GM19240 (cell line): ENCODE measurements at regions not wholly inside any gene's neighbourhood (a gene's known extent, or its start where the extent isn't known, plus 50 kb on each side); places are given as distances from the start of the nearest gene placed in this dataset.
"Not testable (repeated sequence)": the region's sequence is repeated elsewhere in the genome, so short reads cannot be mapped to it uniquely, and the experiment has no call there.

ENCODE experiments used
- DNase-seq: peaks from one replicate; pipeline ENCODE4 v3.0.0; 2011; ENCODE audit warnings: low spot score; ENCODE audit not compliant: insufficient read length

GRCh38 chr2:66109419-66109818, 325.5 kb upstream of the MEIS1 start:
- no peak for DNase-seq

GRCh38 chr2:66105066-66105753, 329.7 kb upstream of the MEIS1 start:
- DNase-seq: no peak

GRCh38 chr2:66103581-66103980, 331.3 kb upstream of the MEIS1 start:
- DNase-seq: no peak

DNA sequence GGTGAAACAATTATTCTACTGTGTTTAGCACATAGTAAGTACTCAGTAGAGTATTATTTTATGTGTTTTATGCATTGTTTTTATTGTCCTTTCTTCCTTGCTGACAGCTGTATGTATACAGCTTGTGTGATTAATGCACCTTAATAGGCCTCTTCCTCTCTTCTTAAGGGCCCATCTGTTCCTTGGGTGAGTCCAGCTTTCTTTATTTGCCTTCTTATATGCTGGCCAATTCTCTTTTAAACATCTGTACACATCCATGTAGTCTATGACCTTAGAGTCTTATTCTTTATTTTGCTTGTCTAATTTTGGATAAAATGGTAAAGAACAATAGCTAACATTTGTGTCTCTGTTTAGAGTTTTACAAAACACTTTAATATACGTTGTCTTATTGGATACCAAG, 333.7 kb upstream of the MEIS1 start:
- no peak for DNase-seq

DNA sequence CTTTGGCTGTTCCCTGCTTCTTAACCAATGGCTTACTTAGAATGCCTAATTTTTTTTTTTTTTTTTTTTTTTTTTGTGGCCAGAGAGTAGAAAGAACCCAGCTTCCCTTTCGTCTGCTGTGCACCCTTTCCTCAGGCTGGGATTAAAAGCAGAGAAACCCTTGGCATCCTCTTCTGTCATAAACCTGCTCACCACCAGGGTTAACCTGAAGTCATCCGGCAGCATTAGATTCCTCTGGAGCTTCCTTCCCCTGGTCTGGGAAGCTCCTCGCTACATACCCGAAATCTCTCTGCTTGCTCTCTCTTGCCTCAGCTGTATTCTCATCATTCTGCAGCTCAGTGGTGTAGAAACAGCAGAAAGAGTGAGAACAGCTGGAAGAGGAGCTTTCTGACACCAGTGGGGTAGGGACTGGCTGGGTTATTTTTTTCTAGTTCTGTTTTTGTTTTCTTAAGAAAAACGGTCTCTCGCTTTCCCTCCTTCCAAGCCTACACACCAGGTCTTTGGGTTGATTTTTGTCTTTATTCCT, 339.0 kb upstream of the MEIS1 start:
- no peak for DNase-seq

- DNase-seq: not testable (repeated sequence)
Measured at GRCh38 chr2:66094689-66095088, 340.2 kb upstream of the MEIS1 start.

GRCh38 chr2:66093371-66093770, 341.6 kb upstream of the MEIS1 start:
- DNase-seq: no peak

- no peak for DNase-seq
Measured at GRCh38 chr2:66084948-66085590, 349.9 kb upstream of the MEIS1 start.

DNA sequence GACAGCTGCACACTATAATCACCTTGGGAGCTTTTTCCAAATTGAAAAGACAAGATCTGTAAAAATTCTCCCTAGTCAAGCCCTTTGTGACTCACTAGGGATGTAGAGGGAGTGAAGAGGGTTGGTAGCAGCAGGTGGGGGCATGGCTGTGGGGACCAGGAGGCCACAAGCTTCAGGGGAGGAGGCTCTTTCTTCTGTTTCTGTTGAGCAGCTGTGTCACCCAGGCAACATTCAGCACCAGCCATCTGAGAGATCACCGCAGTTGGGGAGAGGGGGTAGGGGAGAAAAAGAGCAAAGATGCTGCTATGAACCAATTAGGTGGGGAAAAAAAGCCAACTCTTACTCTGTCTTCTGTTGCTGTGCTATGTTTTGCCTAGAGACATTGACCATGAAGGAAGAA, 352.3 kb upstream of the MEIS1 start:
- no peak for DNase-seq

DNA sequence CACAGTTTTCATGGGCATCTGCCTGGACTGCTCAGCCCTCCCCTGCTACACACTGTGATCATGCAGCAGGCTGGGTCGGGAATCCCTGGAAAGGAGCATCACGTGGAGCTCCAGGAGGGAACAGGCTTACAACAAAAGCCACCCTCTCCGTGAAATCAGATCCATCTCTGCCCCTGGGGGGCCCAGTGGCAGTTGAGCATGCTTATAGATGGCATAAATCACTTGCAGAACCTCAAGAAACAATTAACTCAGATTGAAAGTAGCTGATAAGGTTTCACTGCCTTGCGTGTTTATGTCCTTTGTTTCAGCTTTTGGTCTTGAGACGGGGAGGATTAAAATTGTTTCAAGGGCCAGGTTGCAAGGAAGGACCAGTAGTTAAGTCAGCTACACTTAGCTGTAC, 354.8 kb upstream of the MEIS1 start:
- DNase-seq: no peak

DNA sequence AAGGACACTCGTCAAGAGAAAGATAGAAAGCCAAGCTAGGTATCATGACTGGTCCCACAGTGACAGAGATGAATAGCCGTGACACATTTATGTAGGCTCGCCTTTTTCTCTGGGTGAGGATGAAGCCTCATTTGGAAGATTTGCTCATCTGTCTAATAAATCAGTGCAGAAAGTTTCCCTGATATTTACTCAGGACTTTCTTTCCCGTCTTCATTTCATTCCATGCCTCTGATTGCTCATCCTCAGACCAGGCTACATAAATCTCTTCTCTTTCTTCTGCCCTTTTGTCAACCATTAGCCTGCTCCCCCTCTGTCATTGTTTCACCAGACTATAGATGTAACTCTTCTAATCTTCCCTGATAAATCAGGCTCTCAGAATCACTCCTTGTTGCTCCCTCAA, 361.8 kb upstream of the MEIS1 start:
- no peak for DNase-seq

GRCh38 chr2:66070721-66071602, 364.0 kb upstream of the MEIS1 start:
- DNase-seq: no peak

GRCh38 chr2:66069937-66070720, 364.8 kb upstream of the MEIS1 start:
- DNase-seq: no peak

DNA sequence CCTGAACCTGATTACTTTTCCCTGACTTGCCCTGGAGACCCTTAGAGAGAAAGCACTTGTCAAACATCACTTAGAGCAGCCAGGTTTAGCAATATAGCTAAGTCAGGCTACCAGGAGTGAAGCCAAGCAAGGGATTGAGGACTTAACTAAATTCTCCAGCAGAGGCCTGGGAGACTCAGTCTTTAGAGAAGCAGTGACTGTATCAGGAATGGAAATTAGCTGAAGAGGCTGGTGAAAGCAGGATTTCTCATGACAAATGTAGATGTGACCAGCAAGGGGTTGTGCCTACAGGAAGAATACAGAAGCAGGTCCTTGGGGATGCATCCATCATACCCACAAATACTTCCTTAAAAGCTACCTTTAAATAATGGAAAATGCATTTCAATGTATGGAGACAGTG, 368.9 kb upstream of the MEIS1 start:
- DNase-seq: no peak

- no peak for DNase-seq
Measured at GRCh38 chr2:66059332-66059731, 375.6 kb upstream of the MEIS1 start.

- DNase-seq: no peak
Measured at GRCh38 chr2:66058675-66059074, 376.2 kb upstream of the MEIS1 start.

- no peak for DNase-seq
Measured at GRCh38 chr2:66057844-66058243, 377.1 kb upstream of the MEIS1 start.

GRCh38 chr2:66050392-66050791, 384.5 kb upstream of the MEIS1 start:
- no peak for DNase-seq

DNA sequence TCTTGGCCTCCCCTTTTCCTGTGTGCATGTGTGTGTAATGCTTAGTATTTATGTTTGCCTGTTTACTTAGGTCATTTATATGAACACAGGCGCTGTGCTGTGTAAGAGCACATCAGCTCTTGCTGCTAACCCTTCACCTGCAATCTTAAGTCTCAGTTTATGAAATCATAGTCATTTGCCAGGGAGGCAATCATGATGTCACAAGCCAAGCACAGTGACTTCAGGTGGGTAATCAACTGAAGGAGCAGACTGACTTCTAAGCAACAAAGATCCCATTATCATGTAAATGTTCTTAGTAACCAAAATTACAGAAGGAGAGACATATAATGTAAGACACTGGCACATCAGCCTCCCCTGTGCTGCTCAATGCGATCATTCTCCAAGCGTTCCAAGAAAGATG, 386.3 kb upstream of the MEIS1 start:
- no peak for DNase-seq

- no peak for DNase-seq
Measured at GRCh38 chr2:66041902-66042657, 392.8 kb upstream of the MEIS1 start.

- DNase-seq: no peak
Measured at GRCh38 chr2:66036948-66037347, 398.0 kb upstream of the MEIS1 start.
